ENCODE measurements at regions not wholly inside any gene's neighbourhood (a gene's known extent, or its start where the extent isn't known, plus 50 kb on each side); places are given as distances from the start of the nearest gene placed in this dataset.

DNA sequence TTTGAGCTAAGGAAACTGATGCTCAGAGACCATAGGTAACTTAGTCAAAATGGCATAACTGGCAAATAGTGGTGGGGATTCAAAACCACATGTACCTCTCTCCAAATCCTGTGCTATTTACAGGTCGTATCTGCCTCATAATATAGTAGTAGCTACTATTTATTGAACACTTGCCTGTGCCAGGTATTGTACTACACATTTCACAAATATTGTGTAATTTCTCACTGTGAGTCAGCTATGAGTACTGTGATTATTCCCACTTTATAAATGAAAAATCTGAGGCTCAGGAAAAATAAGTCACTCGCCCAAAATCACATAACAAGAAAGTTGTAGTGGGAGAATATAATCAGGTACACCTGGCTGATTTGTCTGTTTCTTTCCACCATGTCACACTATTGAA lies 199.8 kb upstream of the FAT3 start:
- H3K4me1 ChIP-seq (ENCODE audit: control insufficient read depth, insufficient read depth, low read length) = no peaks in the 10 kb centered on the region
- H2AK5ac ChIP-seq (ENCODE audit: low read depth, low read length) = no peak overlapping the region
- no peaks in the 10 kb centered on the region for H3K79me1 ChIP-seq (ENCODE audit: low read depth in 1 of 2, low read length in 2 of 2)
- CTCF ChIA-PET = no interaction called here
- no peaks in the 10 kb centered on the region for H3K9me1 ChIP-seq (ENCODE audit: insufficient read depth, low read length)
- no peak overlapping the region for H3K4me2 ChIP-seq (ENCODE audit: low read depth, low read length)
- no peak overlapping the region for H2BK5ac ChIP-seq (ENCODE audit: low read depth, low read length, poor library complexity, severe bottlenecking)
- no peak overlapping the region for H3K23ac ChIP-seq (ENCODE audit: low read depth, low read length)
- no peak overlapping the region for H2AFZ ChIP-seq (replicated peaks; ENCODE audit: low read length, poor library complexity)
- H3K14ac ChIP-seq (replicated peaks; ENCODE audit: low read depth, low read length) = no peak overlapping the region
- H4K20me1 ChIP-seq (ENCODE audit: insufficient read depth, low read length) = no peaks in the 10 kb centered on the region
- DNase-seq (no peak), ATAC-seq (ENCODE audit: low read depth) (no peak)
- no peak overlapping the region for H4K8ac ChIP-seq (ENCODE audit: low read depth in 2 of 2, low read length in 2 of 2)
- in situ Hi-C loops (cut with MboI; ENCODE audit: low sequenced_read_pairs) = no loop called here
- no peak overlapping the region for H3K18ac ChIP-seq (ENCODE audit: low read depth, low read length)
- H2BK15ac ChIP-seq (ENCODE audit: low read depth, low read length) = no peak overlapping the region
- no peaks in the 10 kb centered on the region for H3K36me3 ChIP-seq (ENCODE audit: control insufficient read depth, insufficient read depth, low read length)
- H3K27me3 ChIP-seq (ENCODE audit: control insufficient read depth, insufficient read depth, low read length) = no peaks in the 10 kb centered on the region
- H2BK20ac ChIP-seq (ENCODE audit: low read depth, low read length) = no peak overlapping the region
- no TSS peak for BruUV-seq (replicated peaks)
- no peak overlapping the region for H2AK9ac ChIP-seq (replicated peaks; ENCODE audit: low read depth, low read length, poor library complexity)
- dilution Hi-C loops (cut with HindIII; ENCODE audit: low sequenced_read_pairs, unreplicated experiment) = no loop called here
- H4K5ac ChIP-seq (ENCODE audit: low read depth, low read length) = no peak overlapping the region
- no peaks in the 10 kb centered on the region for H3K9me3 ChIP-seq (ENCODE audit: control insufficient read depth, insufficient read depth, low read length)
- H3K4me3 ChIP-seq (ENCODE audit: insufficient read depth, low read depth, low read length) = no peak overlapping the region
- no CpG with 5 or more reads among the region's 2 CpGs for WGBS, 2 experiments (ENCODE audit: extremely low coverage in 2 of 2, insufficient read length in 1 of 2)
- H3K27ac ChIP-seq (ENCODE audit: insufficient read depth, low read length) = no peak overlapping the region
- intact Hi-C loops (cut with micrococcal nuclease) = no loop called here
- H3K56ac ChIP-seq (ENCODE audit: extremely low read depth, insufficient read depth, low read length) = no peak overlapping the region
- no peak overlapping the region for H4K91ac ChIP-seq (ENCODE audit: insufficient read depth, low read depth, low read length)
- TF ChIP-seq NFE2L2 (IDR thresholded peaks at IDR 0.05; ENCODE audit: low read depth, low read length) (no peak), USF2 (IDR thresholded peaks at IDR 0.05; ENCODE audit: low read depth, low read length) (no peak)
- TF ChIP-seq, protein P1, sequence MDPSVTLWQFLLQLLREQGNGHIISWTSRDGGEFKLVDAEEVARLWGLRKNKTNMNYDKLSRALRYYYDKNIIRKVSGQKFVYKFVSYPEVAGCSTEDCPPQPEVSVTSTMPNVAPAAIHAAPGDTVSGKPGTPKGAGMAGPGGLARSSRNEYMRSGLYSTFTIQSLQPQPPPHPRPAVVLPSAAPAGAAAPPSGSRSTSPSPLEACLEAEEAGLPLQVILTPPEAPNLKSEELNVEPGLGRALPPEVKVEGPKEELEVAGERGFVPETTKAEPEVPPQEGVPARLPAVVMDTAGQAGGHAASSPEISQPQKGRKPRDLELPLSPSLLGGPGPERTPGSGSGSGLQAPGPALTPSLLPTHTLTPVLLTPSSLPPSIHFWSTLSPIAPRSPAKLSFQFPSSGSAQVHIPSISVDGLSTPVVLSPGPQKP (IDR thresholded peaks at IDR 0.05; ENCODE audit: borderline replicate concordance, low read depth, low read length) = no peak
- H3K4ac ChIP-seq (ENCODE audit: low read depth, low read length) = no peak overlapping the region
- H2BK120ac ChIP-seq (ENCODE audit: low read depth, low read length) = no peak overlapping the region
- H3K9ac ChIP-seq (ENCODE audit: low read depth, low read length) = no peak overlapping the region
- POLR2A ChIA-PET (ENCODE audit: unreplicated experiment) = no interaction called here

All from IMR-90 (cell line).